ENCODE measurements at regions not wholly inside any gene's neighbourhood (a gene's known extent, or its start where the extent isn't known, plus 50 kb on each side); places are given as distances from the start of the nearest gene placed in this dataset.

- no peak overlapping the region for H3K9ac ChIP-seq (ENCODE audit: low read length in 3 of 3)
- intact Hi-C loops (cut with DNase I): no loop called here
- no peak for FAIRE-seq
- no peak overlapping the region for H3K27ac ChIP-seq (ENCODE audit: low read depth in 2 of 2, low read length in 2 of 2)
- no peak overlapping the region for H3K4me3 ChIP-seq (ENCODE audit: low read length in 3 of 3)
- no peak for DNase-seq
- H3K9me3 ChIP-seq (ENCODE audit: control insufficient read depth in 2 of 3, insufficient read depth in 1 of 3, low read length in 3 of 3): no peaks in the 10 kb centered on the region
- TF ChIP-seq CTCF (IDR thresholded peaks at IDR 0.05; ENCODE audit: borderline replicate concordance, extremely low read depth, insufficient read depth): no peak
- peaks cover 0 to 2% (median 1%) of the 10 kb centered on the region in 3 donors for H3K36me3 ChIP-seq (ENCODE audit: control insufficient read depth in 2 of 3, insufficient read depth in 3 of 3, low read length in 3 of 3)
- H3K27me3 ChIP-seq (ENCODE audit: control insufficient read depth, insufficient read depth, low read length): no peaks in the 10 kb centered on the region
- H3K4me1 ChIP-seq (ENCODE audit: control insufficient read depth in 2 of 3, insufficient read depth in 2 of 3, low read depth in 1 of 3, low read length in 3 of 3): no peaks in the 10 kb centered on the region
Measured at GRCh38 chr11:134488913-134489312, 76.9 kb upstream of the B3GAT1 start.

GRCh38 chr11:134488512-134488911 lies 76.5 kb upstream of the B3GAT1 start:
- no peak for DNase-seq
- intact Hi-C loops (cut with DNase I): no loop called here
- H3K27me3 ChIP-seq (ENCODE audit: control insufficient read depth, insufficient read depth, low read length): no peaks in the 10 kb centered on the region
- no peak for TF ChIP-seq CTCF (IDR thresholded peaks at IDR 0.05; ENCODE audit: borderline replicate concordance, extremely low read depth, insufficient read depth)
- H3K27ac ChIP-seq (ENCODE audit: low read depth in 2 of 2, low read length in 2 of 2): no peak overlapping the region
- no peaks in the 10 kb centered on the region for H3K9me3 ChIP-seq (ENCODE audit: control insufficient read depth in 2 of 3, insufficient read depth in 1 of 3, low read length in 3 of 3)
- peaks cover 0 to 2% (median 2%) of the 10 kb centered on the region in 3 donors for H3K36me3 ChIP-seq (ENCODE audit: control insufficient read depth in 2 of 3, insufficient read depth in 3 of 3, low read length in 3 of 3)
- FAIRE-seq: no peak
- no peaks in the 10 kb centered on the region for H3K4me1 ChIP-seq (ENCODE audit: control insufficient read depth in 2 of 3, insufficient read depth in 2 of 3, low read depth in 1 of 3, low read length in 3 of 3)
- no peak overlapping the region for H3K9ac ChIP-seq (ENCODE audit: low read length in 3 of 3)
- H3K4me3 ChIP-seq (ENCODE audit: low read length in 3 of 3): no peak overlapping the region

GRCh38 chr11:134487696-134488095 lies 75.7 kb upstream of the B3GAT1 start:
- H3K4me1 ChIP-seq (ENCODE audit: control insufficient read depth in 2 of 3, insufficient read depth in 2 of 3, low read depth in 1 of 3, low read length in 3 of 3): no peaks in the 10 kb centered on the region
- intact Hi-C loops (cut with DNase I): no loop called here
- H3K27me3 ChIP-seq (ENCODE audit: control insufficient read depth, insufficient read depth, low read length): no peaks in the 10 kb centered on the region
- no peak for TF ChIP-seq CTCF (IDR thresholded peaks at IDR 0.05; ENCODE audit: borderline replicate concordance, extremely low read depth, insufficient read depth)
- no peak for FAIRE-seq
- no peaks in the 10 kb centered on the region for H3K9me3 ChIP-seq (ENCODE audit: control insufficient read depth in 2 of 3, insufficient read depth in 1 of 3, low read length in 3 of 3)
- no peak overlapping the region for H3K27ac ChIP-seq (ENCODE audit: low read depth in 2 of 2, low read length in 2 of 2)
- no peak overlapping the region for H3K4me3 ChIP-seq (ENCODE audit: low read length in 3 of 3)
- DNase-seq: no peak
- peaks cover 0 to 2% (median 2%) of the 10 kb centered on the region in 3 donors for H3K36me3 ChIP-seq (ENCODE audit: control insufficient read depth in 2 of 3, insufficient read depth in 3 of 3, low read length in 3 of 3)
- H3K9ac ChIP-seq (ENCODE audit: low read length in 3 of 3): no peak overlapping the region

GRCh38 chr11:134486704-134487103 lies 74.7 kb upstream of the B3GAT1 start:
- peaks cover 0 to 7% (median 0%) of the 10 kb centered on the region in 3 donors for H3K4me1 ChIP-seq (ENCODE audit: control insufficient read depth in 2 of 3, insufficient read depth in 2 of 3, low read depth in 1 of 3, low read length in 3 of 3)
- peaks cover 0 to 2% (median 2%) of the 10 kb centered on the region in 3 donors for H3K36me3 ChIP-seq (ENCODE audit: control insufficient read depth in 2 of 3, insufficient read depth in 3 of 3, low read length in 3 of 3)
- intact Hi-C loops (cut with DNase I): no loop called here
- FAIRE-seq (no peak), DNase-seq (peak in 1 of 5 donors; percentile 9)
- H3K9me3 ChIP-seq (ENCODE audit: control insufficient read depth in 2 of 3, insufficient read depth in 1 of 3, low read length in 3 of 3): no peaks in the 10 kb centered on the region
- no peaks in the 10 kb centered on the region for H3K27me3 ChIP-seq (ENCODE audit: control insufficient read depth, insufficient read depth, low read length)
- no peak overlapping the region for H3K4me3 ChIP-seq (ENCODE audit: low read length in 3 of 3)
- no peak overlapping the region for H3K9ac ChIP-seq (ENCODE audit: low read length in 3 of 3)
- H3K27ac ChIP-seq (ENCODE audit: low read depth in 2 of 2, low read length in 2 of 2): no peak overlapping the region
- TF ChIP-seq CTCF (IDR thresholded peaks at IDR 0.05; ENCODE audit: borderline replicate concordance, extremely low read depth, insufficient read depth): no peak
